ENCODE measurements at regions not wholly inside any gene's neighbourhood (a gene's known extent, or its start where the extent isn't known, plus 50 kb on each side); places are given as distances from the start of the nearest gene placed in this dataset.

DNA sequence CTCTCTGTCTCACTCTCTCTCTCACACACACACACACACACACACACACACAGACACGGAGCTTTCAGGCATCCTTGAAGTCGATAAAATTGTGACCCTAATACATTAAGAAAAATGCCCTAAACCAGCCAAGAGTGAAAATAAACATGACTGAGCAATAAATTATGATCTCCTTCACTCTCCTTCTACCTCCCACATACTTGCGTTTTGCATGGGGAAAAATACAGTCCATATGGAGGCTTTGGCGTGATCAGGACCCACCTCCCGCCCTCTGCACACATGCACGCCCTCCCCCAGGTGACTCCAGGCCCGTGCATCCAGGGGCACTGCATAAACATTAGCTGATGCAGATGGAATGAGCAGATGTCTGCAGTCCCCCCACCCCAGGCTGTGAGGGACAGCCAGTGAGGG lies 114.2 kb upstream of the JARID2 start:
- TF ChIP-seq EZH2 (optimal IDR thresholded peaks at IDR 0.05; ENCODE audit: low read depth, low read length) (no peak), CTCF (IDR thresholded peaks at IDR 0.05; ENCODE audit: low read length) (no peak)

All from MM.1S (cell line).